Astrocyte of the spinal cord (primary cell): ENCODE measurements at regions not wholly inside any gene's neighbourhood (a gene's known extent, or its start where the extent isn't known, plus 50 kb on each side); places are given as distances from the start of the nearest gene placed in this dataset.

ENCODE experiments used
- DNase-seq: peaks from one replicate; pipeline ENCODE4 v3.0.0; 2011; ENCODE audit warnings: low read depth, low spot score
- H3K4me3 ChIP-seq: 2 replicates; pipeline ENCODE4 v1.5.1; 2011; ENCODE audit warnings: low read depth, mild to moderate bottlenecking, low read length, moderate library complexity
- in situ Hi-C: cut with HindIII; loops from 2 replicates; pipeline ENCODE4 v1.10.0; 2017; ENCODE audit warnings: low sequenced_read_pairs
- TF ChIP-seq, protein P1 (sequence below): IDR thresholded peaks from 2 replicates; pipeline ENCODE4 v1.5.1; 2012; ENCODE audit warnings: low read depth, mild to moderate bottlenecking, low read length, inconsistent platforms

GRCh38 chr1:185534801-185535200, 199.4 kb upstream of the HMCN1 start:
- TF ChIP-seq, protein P1, sequence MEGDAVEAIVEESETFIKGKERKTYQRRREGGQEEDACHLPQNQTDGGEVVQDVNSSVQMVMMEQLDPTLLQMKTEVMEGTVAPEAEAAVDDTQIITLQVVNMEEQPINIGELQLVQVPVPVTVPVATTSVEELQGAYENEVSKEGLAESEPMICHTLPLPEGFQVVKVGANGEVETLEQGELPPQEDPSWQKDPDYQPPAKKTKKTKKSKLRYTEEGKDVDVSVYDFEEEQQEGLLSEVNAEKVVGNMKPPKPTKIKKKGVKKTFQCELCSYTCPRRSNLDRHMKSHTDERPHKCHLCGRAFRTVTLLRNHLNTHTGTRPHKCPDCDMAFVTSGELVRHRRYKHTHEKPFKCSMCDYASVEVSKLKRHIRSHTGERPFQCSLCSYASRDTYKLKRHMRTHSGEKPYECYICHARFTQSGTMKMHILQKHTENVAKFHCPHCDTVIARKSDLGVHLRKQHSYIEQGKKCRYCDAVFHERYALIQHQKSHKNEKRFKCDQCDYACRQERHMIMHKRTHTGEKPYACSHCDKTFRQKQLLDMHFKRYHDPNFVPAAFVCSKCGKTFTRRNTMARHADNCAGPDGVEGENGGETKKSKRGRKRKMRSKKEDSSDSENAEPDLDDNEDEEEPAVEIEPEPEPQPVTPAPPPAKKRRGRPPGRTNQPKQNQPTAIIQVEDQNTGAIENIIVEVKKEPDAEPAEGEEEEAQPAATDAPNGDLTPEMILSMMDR: no peak
- H3K4me3 ChIP-seq: no peak overlapping the region
- in situ Hi-C loops: no loop called here

DNA sequence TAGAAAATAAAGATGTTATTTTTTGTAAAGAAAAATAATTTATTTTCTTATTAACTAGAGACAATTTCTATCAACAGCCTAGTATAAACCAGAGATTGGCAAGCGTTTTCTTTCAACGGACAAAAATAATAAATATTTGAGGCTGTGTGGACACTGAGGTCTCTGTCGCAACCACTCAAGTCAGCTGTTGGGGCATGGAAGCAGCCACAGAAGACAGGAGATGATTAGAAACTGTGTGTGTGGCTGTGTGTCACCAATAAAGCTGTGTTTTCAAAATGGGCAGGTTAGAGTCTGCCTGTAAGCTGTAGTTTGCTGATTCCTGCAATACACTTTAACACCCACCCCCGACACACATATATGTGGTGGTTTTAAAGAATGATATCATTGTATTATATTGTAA, 200.6 kb upstream of the HMCN1 start:
- in situ Hi-C loops: no loop called here

More at GRCh38 chr1:185534801-185535200, 199.4 kb upstream of the HMCN1 start:
- DNase-seq: no peak

DNA sequence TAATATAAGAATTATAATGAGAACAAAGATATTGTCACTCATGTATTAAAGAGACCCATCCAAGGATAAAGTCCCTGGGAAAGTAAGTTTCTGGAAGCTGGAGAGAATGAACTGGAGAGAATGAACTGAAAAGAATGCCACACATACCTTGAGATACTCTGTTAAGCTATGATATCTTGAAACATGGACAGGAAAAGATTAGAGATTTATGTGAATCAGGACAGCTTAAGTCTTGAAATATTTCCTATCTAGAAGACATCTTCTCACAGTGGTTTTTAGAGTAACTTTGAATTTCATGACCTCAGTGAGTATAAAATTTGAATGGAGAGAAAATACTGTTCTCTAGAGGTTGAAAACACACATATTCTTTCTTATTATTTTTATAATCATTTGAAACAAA, 201.3 kb upstream of the HMCN1 start:
- TF ChIP-seq, protein P1: no peak
- in situ Hi-C loops: no loop called here
- H3K4me3 ChIP-seq: no peak overlapping the region
- DNase-seq: no peak

More for the DNA sequence above, 200.6 kb upstream of the HMCN1 start:
- TF ChIP-seq, protein P1: no peak
- DNase-seq: no peak
- H3K4me3 ChIP-seq: no peak overlapping the region

DNA sequence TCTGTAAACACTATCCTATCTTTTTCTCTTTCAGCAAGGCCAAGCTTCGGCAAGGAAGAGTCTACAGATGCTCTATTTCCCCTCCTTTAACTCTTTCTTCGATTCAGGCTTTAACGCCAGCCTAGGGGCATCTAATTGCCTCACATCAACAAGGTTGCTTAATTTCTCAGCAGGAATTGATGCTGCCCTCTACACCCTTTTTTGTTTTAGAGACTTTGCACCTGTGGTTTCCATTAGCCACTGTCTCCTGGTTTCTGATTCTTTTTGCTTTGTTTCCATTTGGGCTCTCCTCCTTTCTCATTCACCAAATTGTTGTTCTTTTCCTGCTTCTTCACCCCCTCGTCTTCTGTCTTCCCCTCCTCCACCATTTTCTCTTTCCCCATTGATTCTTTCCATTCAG, 202.4 kb upstream of the HMCN1 start:
- in situ Hi-C loops: no loop called here
- TF ChIP-seq, protein P1: no peak
- no peak overlapping the region for H3K4me3 ChIP-seq
- no peak for DNase-seq

GRCh38 chr1:185530215-185530614, 204.0 kb upstream of the HMCN1 start:
- no peak for DNase-seq
- in situ Hi-C loops: no loop called here
- H3K4me3 ChIP-seq: no peak overlapping the region
- TF ChIP-seq, protein P1: no peak

DNA sequence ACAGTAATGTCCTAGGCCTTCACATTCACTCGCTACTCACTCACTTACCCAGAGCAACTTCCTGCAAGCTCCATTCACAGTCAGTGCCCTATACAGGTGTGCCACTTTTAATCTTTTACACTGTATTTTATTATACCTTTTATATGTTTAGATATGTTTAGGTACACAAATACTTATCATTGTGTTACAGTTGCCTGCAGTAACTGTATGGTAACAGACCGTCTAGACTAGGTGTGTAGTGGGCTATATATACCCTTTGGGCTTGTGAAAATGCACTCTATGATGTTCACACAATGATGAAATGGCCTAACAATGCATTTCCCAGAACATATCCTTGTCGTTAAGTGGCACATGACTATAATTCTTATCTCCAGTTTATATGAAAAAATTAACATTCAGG, 204.5 kb upstream of the HMCN1 start:
- H3K4me3 ChIP-seq: no peak overlapping the region
- no peak for DNase-seq
- in situ Hi-C loops: no loop called here
- TF ChIP-seq, protein P1: no peak

DNA sequence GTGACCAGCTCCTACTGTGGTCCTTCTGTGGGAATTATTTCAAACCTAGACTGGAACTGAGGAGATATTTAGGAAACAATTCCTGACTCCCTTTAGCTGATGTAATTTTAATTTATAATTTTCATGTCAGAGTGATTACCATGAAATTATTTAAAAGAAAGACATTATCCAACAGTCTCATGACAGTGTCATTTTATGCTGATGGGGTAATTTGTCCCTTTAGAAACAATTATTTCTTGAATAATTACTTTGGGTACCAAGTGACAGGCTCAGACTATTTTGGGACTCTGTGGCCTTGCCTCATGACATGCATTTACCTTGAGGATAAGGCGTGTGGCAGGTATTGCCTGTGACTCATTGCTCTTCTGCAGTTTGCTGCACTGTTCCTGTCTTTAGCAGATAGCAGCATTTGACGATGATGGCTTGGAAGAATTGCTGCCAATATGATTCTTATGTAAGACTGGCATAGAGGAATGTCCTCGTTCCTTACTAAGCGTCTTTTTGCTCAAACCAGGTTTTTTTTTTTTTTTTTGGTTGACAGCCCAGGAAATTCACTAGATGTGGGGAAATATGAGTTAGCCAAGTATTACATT, 206.0 kb upstream of the HMCN1 start:
- in situ Hi-C loops: no loop called here
- DNase-seq: no peak
- no peak overlapping the region for H3K4me3 ChIP-seq
- TF ChIP-seq, protein P1: no peak
